Iris pigment epithelial cell (primary cell): ENCODE measurements at regions not wholly inside any gene's neighbourhood (a gene's known extent, or its start where the extent isn't known, plus 50 kb on each side); places are given as distances from the start of the nearest gene placed in this dataset.

Source experiments
- DNase-seq: peaks from one replicate; pipeline ENCODE4 v3.0.0-alpha.2; 2011; ENCODE audit warnings: low read depth

GRCh38 chr18:39801848-39802247 lies 2153.2 kb upstream of the PIK3C3 start:
- DNase-seq = no peak

DNA sequence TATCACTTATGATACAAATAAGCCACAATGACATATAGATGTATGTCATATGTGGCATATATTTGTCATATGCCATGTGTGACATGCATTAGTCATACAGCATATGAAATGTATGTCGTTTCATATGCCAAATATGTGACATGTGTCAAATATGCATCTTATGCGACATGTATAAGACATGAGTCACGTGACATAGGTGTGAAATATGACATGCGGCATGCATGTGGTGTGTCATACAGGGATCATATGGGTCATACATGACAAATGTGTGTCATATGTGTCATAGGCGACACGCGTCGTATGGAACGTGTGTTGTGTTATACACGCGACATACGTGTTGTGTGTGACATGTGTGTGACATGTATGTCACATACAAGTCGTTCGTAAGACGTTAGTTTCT lies 2154.0 kb upstream of the PIK3C3 start:
- DNase-seq = no peak

DNA sequence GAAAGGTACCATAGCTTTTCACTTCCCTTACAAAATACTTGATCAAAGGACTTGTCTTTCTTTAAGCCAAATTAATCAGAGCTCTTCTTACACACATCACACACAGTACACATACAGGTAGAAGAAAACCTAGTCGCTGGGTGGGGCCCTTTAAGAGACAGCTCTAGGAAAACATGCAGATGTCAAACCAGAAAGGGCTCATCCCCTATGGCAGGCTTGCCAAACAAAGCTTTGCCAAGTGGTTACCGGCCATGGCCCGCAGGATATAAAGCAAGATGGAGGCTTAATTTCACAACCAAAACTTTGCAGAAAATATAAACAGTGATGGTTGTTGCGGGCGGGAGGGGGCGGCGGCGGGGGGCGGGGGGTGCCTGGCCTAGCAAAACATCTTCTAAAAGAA lies 2156.0 kb upstream of the PIK3C3 start:
- DNase-seq = peak; percentile 55

DNA sequence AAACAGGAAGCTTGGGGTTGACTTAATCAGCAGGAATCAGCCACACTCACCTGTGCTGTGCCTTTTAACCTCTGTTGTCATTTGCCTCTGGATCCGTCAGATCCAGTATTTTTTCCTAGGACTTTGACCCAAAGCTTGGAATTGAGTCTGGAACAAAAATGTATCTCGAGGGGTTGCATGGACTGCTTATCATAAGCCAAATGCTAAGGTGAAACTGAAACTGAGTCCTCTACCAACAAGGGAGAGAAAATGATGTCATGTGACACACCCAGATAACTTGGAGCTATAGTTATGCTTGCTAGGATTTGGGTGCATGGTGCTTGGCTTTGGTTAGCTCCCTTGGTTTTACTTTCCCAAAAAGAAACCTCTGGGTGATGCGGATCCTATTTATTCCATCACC lies 2158.6 kb upstream of the PIK3C3 start:
- DNase-seq = peak; percentile 28

GRCh38 chr18:39795350-39795749 lies 2159.7 kb upstream of the PIK3C3 start:
- DNase-seq = no peak

- DNase-seq = no peak
Measured at GRCh38 chr18:39793609-39794008, 2161.4 kb upstream of the PIK3C3 start.

DNA sequence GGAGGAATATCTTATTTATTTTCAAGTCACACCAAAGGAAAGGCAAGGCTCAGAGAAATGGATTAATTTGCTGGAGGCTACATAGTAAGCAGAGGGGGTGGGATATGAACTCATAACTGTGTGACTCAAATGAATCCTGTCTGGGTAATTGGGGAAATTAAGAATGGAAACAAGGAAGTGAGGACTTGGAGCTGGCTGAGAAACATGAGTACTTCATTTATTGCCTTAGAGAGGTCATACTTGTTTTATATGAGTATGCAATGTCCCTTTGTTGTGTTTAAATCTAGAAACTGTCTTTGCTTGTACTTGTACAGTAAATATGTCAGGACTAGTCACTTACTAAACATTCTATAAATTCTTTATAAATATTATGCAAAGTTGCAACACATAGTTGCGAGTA lies 2166.7 kb upstream of the PIK3C3 start:
- DNase-seq = peak; percentile 39

DNA sequence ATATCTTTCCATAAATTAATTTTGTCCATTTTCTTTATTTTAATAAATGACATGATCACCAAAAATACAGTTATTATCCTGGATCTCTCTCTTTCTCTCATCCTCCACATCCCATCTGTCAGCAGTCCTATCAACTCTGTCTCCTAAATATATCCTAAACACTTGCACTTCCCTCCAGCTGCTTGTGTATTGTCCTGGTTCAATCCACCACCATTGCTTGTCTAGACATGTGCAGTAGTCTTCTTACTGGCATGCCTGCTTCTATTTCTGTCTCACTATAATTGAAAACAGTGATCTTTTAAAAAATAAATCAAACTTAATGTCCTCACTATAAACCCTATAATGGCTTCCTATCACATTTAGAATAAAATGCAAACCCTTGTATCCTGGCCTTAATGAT lies 2168.6 kb upstream of the PIK3C3 start:
- no peak for DNase-seq

- DNase-seq = no peak
Measured at GRCh38 chr18:39784541-39784940, 2170.5 kb upstream of the PIK3C3 start.

- DNase-seq = no peak
Measured at GRCh38 chr18:39781565-39781964, 2173.5 kb upstream of the PIK3C3 start.

GRCh38 chr18:39780774-39781173 lies 2174.3 kb upstream of the PIK3C3 start:
- DNase-seq = no peak

GRCh38 chr18:39779926-39780325 lies 2175.1 kb upstream of the PIK3C3 start:
- DNase-seq = no peak

DNA sequence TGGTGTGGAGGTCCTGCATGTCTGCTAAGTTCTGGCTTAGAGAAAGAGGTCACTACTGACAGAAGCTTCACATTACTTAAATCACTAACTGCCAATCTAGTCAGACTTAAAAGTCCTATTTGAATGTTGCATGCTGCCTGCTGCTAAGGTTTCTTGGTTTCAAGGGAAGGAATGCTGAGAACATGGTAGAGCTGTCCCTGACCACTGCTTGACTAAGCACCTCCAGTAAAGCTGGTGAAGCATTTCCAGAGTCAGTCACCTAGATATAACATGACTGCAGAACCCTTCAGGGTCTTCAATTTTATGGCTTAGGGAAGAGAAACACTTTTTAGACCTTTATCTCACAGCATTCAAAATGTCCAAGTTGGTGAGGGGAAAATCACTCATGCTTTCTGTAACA lies 2178.3 kb upstream of the PIK3C3 start:
- DNase-seq = peak; percentile 39

GRCh38 chr18:39774957-39775598 lies 2180.0 kb upstream of the PIK3C3 start:
- DNase-seq = no peak

GRCh38 chr18:39773646-39774045 lies 2181.4 kb upstream of the PIK3C3 start:
- peak; percentile 16 for DNase-seq

DNA sequence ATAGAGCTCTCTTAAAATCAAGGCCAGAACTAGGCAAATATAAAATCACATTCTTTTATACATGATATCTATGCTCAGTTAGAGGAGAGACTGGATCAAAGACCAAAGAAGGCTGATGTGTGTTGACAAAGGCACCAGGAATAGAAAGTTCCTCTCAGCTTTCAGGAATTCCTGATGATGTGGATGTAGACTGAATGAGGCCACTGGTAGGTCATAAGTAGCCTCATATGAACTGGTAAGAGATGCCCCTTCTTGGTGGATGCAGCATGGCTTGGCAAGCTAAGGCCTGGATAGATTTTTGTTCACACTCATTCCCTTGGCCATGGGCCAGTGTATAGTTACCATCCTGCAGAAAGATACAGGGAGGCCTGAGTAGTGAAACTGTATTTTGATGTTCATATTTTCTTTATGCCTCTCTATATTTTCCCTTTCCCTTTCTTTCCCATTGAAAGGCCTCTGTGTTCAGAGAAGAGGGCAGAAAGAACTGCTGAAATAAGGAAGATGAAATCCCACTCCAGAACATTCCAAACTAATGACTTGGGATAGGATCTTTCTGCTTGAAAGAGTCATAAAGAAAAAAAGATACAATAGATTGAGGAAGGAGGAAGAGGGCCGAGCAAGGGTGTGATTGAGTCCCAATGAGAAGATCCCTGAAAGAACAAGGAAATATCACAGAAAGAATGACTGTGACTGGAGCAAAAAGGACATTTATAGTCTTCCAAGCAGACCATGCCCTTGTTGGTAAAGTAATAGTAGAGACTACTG lies 2182.7 kb upstream of the PIK3C3 start:
- DNase-seq = peak; percentile 44

DNA sequence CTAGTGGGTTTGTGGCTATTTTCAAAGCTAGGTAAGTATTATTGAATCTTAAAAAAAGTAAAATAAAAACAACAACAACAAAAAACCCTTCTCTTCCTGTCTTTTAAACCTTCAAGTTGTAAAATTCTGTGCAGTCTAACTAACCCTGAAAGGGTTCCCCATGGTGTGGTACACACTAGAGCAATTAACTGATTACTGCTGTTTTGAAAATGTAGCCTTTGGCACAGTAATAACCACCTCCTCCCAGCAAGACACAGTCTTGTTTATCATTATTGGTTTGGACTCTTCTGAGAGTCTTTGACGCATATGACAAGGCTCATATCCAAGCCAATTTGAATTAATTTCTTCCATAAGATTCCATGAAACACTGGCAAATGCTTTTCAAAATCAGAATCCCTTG lies 2184.6 kb upstream of the PIK3C3 start:
- DNase-seq = no peak

GRCh38 chr18:39764873-39765272 lies 2190.2 kb upstream of the PIK3C3 start:
- DNase-seq = no peak

- DNase-seq = no peak
Measured at GRCh38 chr18:39761273-39761672, 2193.8 kb upstream of the PIK3C3 start.

DNA sequence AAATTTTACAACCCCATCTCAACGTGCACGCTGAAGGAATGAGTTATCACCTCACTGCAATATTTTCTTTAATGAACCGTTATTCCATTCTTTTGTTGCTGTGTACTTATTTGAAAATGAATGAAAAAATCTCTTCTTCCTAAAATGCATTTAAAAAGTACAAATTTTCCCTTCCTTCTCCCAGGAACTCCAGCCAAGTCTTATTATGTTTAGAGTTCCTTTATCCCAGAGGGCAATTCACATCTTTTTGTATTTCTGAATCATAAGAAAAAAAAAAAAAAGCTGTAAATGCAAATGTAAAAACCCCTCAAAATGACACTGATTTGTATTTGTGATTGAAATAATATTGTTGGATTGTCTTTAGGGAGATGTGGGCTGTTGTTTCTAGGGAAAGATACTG lies 2194.3 kb upstream of the CELF4 start:
- no peak for DNase-seq

DNA sequence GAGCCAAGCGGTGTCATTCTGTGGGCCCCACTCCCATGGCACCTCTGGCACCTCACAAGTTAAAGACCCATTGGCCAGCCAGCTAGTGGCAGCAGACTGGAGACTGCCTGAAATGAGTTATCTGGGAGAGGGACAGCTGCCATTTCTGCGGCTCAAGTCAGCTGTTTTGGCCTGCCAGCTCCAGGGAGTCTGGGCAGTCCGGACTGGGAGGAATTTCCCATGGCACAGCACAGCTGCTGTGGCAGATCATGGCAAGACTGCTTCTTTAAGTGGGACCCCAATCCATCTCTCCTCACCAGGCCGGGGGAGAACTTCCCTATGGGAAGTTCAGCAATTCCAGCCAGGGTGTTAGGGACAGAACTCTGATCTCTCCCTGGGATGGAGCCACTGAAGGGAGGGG lies 2187.6 kb upstream of the CELF4 start:
- DNase-seq = no peak

DNA sequence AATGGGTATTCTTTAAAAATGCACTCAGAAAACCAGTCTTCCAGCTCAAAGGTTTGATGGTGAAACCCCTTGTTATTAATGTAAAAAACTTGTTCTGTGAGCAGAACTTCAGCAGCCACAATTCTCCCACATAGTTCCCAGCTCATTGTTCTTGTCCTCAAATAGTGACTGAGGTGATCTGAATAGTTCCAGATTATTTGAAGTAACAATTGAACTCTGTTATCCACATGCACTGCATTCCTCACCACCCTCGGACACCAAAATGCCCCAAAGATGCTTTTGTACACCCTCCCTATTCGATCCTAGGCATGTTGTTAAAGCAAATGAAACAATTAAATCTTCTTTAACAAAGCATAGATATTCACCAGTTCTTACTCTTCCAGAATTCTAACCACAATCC lies 2186.8 kb upstream of the CELF4 start:
- no peak for DNase-seq

- no peak for DNase-seq
Measured at GRCh38 chr18:39751921-39752320, 2186.3 kb upstream of the CELF4 start.

GRCh38 chr18:39751161-39751560 lies 2185.6 kb upstream of the CELF4 start:
- DNase-seq = peak; percentile 73
